HL-60 (cell line): ENCODE measurements at regions not wholly inside any gene's neighbourhood (a gene's known extent, or its start where the extent isn't known, plus 50 kb on each side); places are given as distances from the start of the nearest gene placed in this dataset.

Source experiments
- DNase-seq, 2 experiments: peaks; one replicate each; pipeline ENCODE4 v3.0.0-alpha.2; 2010 to 2020; ENCODE audit warnings: low read depth in 1 of 2, low spot score in 1 of 2
- H3K27ac ChIP-seq: fragments of 250-450 bp; sonication (Bioruptor Pico); replicated peaks from 2 replicates; pipeline ENCODE4 v1.5.1; 2020; ENCODE audit warnings: mild to moderate bottlenecking, moderate library complexity
- H3K27me3 ChIP-seq: fragments of 250-450 bp; sonication (Bioruptor Pico); 2 replicates; pipeline ENCODE4 v1.5.1; 2021; ENCODE audit warnings: mild to moderate bottlenecking, moderate library complexity; ENCODE audit not compliant: insufficient read depth, poor library complexity, severe bottlenecking
- H3K4me3 ChIP-seq: replicated peaks from 2 replicates; pipeline ENCODE4 v1.5.1; 2011; ENCODE audit warnings: mild to moderate bottlenecking, control low read depth, low read length; ENCODE audit not compliant: insufficient read depth
- GABPA ChIP-seq: IDR thresholded peaks from 2 replicates; pipeline ENCODE4 v1.6.1; 2012; ENCODE audit warnings: low read depth
- POLR2AphosphoS5 ChIP-seq: IDR thresholded peaks from 2 replicates; pipeline ENCODE4 v1.6.1; 2012; ENCODE audit warnings: low read depth
- SPI1 ChIP-seq: IDR thresholded peaks from 2 replicates; pipeline ENCODE4 v1.6.1; 2012; ENCODE audit warnings: low read depth, mild to moderate bottlenecking, borderline replicate concordance
- TF ChIP-seq, protein P1 (sequence below): IDR thresholded peaks from one replicate; pipeline ENCODE4 v1.5.1; 2011; ENCODE audit warnings: low read length, control low read depth, inconsistent platforms; ENCODE audit not compliant: insufficient read depth
- TF ChIP-seq, protein P2 (sequence below): IDR thresholded peaks from 2 replicates; pipeline ENCODE4 v1.6.1; 2012; ENCODE audit warnings: low read depth; ENCODE audit not compliant: insufficient replicate concordance

DNA sequence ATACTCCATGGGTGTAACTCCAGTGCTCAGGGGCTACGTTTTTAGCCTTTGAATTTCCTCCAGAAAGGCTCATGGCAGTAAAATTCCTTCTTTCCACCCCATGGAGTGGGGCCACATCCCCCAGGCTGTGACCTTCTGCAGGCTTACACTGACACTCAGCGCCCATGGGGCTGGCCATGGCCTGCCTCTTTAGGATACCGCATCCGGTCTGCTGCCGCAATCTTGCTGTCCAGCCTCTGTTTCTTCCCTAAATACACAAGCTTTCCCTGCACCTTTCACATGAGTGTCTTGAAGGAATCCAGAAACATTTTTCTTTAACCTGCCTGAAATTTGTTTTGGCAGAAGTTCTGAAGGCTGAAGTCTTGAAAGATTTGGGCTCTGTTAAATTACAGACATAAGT, 170.5 kb downstream of the NTMT2 start:
- no peak for DNase-seq
- no peaks in the 10 kb centered on the region for H3K27me3 ChIP-seq
- H3K4me3 ChIP-seq, result no peak overlapping the region
- no peak overlapping the region for H3K27ac ChIP-seq
- TF ChIP-seq GABPA, result no peak
- no peak for TF ChIP-seq SPI1
- TF ChIP-seq POLR2AphosphoS5, result no peak
- TF ChIP-seq, protein P1, sequence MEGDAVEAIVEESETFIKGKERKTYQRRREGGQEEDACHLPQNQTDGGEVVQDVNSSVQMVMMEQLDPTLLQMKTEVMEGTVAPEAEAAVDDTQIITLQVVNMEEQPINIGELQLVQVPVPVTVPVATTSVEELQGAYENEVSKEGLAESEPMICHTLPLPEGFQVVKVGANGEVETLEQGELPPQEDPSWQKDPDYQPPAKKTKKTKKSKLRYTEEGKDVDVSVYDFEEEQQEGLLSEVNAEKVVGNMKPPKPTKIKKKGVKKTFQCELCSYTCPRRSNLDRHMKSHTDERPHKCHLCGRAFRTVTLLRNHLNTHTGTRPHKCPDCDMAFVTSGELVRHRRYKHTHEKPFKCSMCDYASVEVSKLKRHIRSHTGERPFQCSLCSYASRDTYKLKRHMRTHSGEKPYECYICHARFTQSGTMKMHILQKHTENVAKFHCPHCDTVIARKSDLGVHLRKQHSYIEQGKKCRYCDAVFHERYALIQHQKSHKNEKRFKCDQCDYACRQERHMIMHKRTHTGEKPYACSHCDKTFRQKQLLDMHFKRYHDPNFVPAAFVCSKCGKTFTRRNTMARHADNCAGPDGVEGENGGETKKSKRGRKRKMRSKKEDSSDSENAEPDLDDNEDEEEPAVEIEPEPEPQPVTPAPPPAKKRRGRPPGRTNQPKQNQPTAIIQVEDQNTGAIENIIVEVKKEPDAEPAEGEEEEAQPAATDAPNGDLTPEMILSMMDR, result no peak

DNA sequence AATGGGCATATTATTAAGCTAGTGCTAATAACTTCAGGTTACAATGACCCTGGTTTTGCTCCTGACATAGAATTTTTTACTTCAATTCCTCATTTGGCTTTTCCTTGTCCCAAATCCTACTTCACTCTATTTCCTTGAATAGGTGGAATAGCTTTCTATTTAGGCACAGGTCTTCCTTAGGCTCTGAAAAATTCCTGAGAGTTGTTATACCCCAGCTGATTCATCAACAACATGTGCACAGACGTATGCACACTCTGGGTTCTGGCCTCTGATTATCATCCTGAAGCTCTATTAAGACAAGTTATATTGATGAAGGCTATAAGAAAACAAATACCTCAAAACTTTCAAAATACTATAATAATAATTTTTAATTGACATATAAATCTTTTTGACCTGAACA, 172.4 kb downstream of the NTMT2 start:
- no peak overlapping the region for H3K4me3 ChIP-seq
- no peak overlapping the region for H3K27ac ChIP-seq
- TF ChIP-seq, protein P2, sequence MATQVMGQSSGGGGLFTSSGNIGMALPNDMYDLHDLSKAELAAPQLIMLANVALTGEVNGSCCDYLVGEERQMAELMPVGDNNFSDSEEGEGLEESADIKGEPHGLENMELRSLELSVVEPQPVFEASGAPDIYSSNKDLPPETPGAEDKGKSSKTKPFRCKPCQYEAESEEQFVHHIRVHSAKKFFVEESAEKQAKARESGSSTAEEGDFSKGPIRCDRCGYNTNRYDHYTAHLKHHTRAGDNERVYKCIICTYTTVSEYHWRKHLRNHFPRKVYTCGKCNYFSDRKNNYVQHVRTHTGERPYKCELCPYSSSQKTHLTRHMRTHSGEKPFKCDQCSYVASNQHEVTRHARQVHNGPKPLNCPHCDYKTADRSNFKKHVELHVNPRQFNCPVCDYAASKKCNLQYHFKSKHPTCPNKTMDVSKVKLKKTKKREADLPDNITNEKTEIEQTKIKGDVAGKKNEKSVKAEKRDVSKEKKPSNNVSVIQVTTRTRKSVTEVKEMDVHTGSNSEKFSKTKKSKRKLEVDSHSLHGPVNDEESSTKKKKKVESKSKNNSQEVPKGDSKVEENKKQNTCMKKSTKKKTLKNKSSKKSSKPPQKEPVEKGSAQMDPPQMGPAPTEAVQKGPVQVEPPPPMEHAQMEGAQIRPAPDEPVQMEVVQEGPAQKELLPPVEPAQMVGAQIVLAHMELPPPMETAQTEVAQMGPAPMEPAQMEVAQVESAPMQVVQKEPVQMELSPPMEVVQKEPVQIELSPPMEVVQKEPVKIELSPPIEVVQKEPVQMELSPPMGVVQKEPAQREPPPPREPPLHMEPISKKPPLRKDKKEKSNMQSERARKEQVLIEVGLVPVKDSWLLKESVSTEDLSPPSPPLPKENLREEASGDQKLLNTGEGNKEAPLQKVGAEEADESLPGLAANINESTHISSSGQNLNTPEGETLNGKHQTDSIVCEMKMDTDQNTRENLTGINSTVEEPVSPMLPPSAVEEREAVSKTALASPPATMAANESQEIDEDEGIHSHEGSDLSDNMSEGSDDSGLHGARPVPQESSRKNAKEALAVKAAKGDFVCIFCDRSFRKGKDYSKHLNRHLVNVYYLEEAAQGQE, result no peak
- TF ChIP-seq, protein P1, result no peak
- no peak for TF ChIP-seq SPI1
- TF ChIP-seq POLR2AphosphoS5, result no peak
- TF ChIP-seq GABPA, result no peak
- DNase-seq, result no peak
- H3K27me3 ChIP-seq, result no peaks in the 10 kb centered on the region

DNA sequence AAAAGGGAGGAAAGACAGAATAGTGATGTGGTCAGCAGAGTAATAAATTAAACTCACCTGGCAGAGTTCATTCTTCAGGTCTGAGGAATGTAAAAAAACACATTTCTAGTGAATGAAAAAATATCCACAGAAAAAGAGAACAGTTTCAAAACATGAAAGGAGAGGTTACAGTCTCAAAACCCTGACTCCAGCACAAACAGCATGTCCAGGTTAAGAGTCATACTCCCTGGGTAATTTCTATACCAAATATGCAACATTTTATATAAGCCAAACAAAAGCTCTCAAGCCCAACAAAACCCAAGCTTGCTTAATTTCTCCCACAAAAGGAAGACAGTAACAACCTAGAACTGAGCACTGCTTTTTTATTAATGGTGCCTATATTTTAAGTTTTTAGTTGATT, 173.0 kb downstream of the NTMT2 start:
- no peak overlapping the region for H3K27ac ChIP-seq
- H3K27me3 ChIP-seq, result no peaks in the 10 kb centered on the region
- no peak for DNase-seq
- H3K4me3 ChIP-seq, result no peak overlapping the region
- TF ChIP-seq POLR2AphosphoS5 (no peak), GABPA (no peak), SPI1 (no peak)
- TF ChIP-seq, protein P2, result no peak
- TF ChIP-seq, protein P1, result no peak

DNA sequence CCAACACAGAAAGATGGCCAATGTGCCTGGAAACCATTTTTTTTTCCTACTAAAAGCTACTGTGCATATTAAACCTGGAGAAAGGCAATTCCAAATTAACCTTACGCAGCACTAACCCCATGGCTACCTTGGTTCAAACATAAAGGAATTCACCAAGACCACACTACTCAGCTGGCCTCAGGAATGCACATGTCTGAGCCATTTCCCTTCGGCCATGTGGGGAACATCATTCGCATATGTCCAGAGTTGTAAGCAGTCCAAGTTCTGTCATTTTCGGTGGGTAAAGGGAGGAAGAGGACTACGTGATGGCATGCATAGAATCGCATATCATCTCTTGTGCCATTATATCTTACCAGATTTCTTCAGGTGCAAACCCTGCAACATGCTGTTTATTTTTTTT, 175.4 kb downstream of the NTMT2 start:
- no peak overlapping the region for H3K4me3 ChIP-seq
- no peak for DNase-seq
- TF ChIP-seq SPI1 (no peak), GABPA (no peak)

More for the DNA sequence above, 175.4 kb downstream of the NTMT2 start:
- no peak overlapping the region for H3K27ac ChIP-seq
- no peaks in the 10 kb centered on the region for H3K27me3 ChIP-seq
